ENCODE measurements at regions not wholly inside any gene's neighbourhood (a gene's known extent, or its start where the extent isn't known, plus 50 kb on each side); places are given as distances from the start of the nearest gene placed in this dataset.

GRCh38 chr22:23410411-23410810 is 169.7 kb downstream of the IGLL1 start:
- H3K9me3 ChIP-seq (ENCODE audit: insufficient read depth, low read depth, low read length), result no peaks in the 10 kb centered on the region
- H3K4me1 ChIP-seq (ENCODE audit: insufficient read depth, low read length), result no peaks in the 10 kb centered on the region
- no peak overlapping the region for H3K9ac ChIP-seq (ENCODE audit: low read depth, low read length)
- no peaks in the 10 kb centered on the region for H3K27me3 ChIP-seq (ENCODE audit: insufficient read depth, low read length)
- H3K36me3 ChIP-seq (ENCODE audit: insufficient read depth, low read depth, low read length), result no peaks in the 10 kb centered on the region
- no peak overlapping the region for H3K27ac ChIP-seq (ENCODE audit: low read length)
- no peak overlapping the region for H3K4me3 ChIP-seq (ENCODE audit: low read length)

- H3K27me3 ChIP-seq (ENCODE audit: insufficient read depth, low read length), result no peaks in the 10 kb centered on the region
- no peaks in the 10 kb centered on the region for H3K9me3 ChIP-seq (ENCODE audit: insufficient read depth, low read depth, low read length)
- no peak overlapping the region for H3K4me3 ChIP-seq (ENCODE audit: low read length)
- H3K9ac ChIP-seq (ENCODE audit: low read depth, low read length), result no peak overlapping the region
- no peaks in the 10 kb centered on the region for H3K4me1 ChIP-seq (ENCODE audit: insufficient read depth, low read length)
- no peak overlapping the region for H3K27ac ChIP-seq (ENCODE audit: low read length)
- no peaks in the 10 kb centered on the region for H3K36me3 ChIP-seq (ENCODE audit: insufficient read depth, low read depth, low read length)
Observed at GRCh38 chr22:23409976-23410375, 170.1 kb downstream of the IGLL1 start.

DNA sequence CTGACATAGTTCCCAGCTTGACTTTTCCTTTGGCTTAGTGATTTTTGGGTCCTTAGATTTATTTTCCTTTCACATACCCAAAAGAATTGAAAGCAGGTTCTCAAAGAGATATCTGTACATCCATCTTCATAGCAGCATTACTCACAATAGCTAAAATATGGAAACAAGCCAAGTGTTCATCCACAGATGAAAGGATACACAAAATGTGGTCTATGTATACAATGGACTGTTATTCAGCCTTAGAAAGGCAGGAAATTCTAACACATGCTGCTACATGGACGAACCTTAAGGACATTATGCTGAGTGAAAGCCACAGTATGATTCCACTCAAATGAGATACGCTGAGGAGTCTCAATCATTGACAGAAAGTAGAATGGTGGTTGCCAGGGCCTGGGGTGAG is 171.8 kb downstream of the IGLL1 start:
- Histone ChIP-seq H3K27ac (ENCODE audit: low read length) (no peak overlapping the region), H3K4me3 (ENCODE audit: low read length) (no peak overlapping the region), H3K9ac (ENCODE audit: low read depth, low read length) (no peak overlapping the region), H3K27me3 (ENCODE audit: insufficient read depth, low read length) (no peaks in the 10 kb centered on the region), H3K4me1 (ENCODE audit: insufficient read depth, low read length) (no peaks in the 10 kb centered on the region), H3K9me3 (ENCODE audit: insufficient read depth, low read depth, low read length) (no peaks in the 10 kb centered on the region), H3K36me3 (ENCODE audit: insufficient read depth, low read depth, low read length) (no peaks in the 10 kb centered on the region)

DNA sequence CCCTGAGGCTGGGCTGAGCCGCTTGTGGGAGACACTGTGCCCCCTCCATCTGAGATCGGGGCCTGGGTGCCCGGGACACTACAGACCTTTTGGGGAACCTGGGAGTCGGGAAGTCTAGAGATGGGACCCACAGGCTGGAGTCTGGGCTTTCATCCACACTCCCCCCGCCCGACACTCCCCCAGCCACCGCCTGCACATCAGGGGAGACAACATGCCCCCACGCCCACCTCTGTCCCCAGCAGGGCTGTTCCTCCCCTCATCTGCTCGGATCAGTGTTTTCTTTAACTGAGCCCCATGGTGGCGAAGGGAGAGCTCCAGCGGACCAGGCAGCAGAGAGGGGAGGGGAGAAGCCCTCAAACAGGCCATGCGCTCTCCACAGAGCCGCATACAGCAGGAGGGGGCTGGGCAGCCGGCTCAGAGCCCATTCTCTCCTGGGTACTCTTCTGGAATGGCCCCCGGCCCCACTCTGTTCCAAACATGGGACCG is 174.7 kb downstream of the IGLL1 start:
- Histone ChIP-seq H3K27ac (ENCODE audit: low read length) (no peak overlapping the region), H3K4me1 (ENCODE audit: insufficient read depth, low read length) (no peaks in the 10 kb centered on the region), H3K4me3 (ENCODE audit: low read length) (no peak overlapping the region), H3K36me3 (ENCODE audit: insufficient read depth, low read depth, low read length) (no peaks in the 10 kb centered on the region), H3K9ac (ENCODE audit: low read depth, low read length) (no peak overlapping the region), H3K27me3 (ENCODE audit: insufficient read depth, low read length) (no peaks in the 10 kb centered on the region), H3K9me3 (ENCODE audit: insufficient read depth, low read depth, low read length) (no peaks in the 10 kb centered on the region)

GRCh38 chr22:23404689-23405365 is 175.3 kb downstream of the IGLL1 start:
- Histone ChIP-seq H3K9me3 (ENCODE audit: insufficient read depth, low read depth, low read length) (no peaks in the 10 kb centered on the region), H3K36me3 (ENCODE audit: insufficient read depth, low read depth, low read length) (no peaks in the 10 kb centered on the region), H3K27me3 (ENCODE audit: insufficient read depth, low read length) (no peaks in the 10 kb centered on the region), H3K9ac (ENCODE audit: low read depth, low read length) (no peak overlapping the region), H3K4me3 (ENCODE audit: low read length) (no peak overlapping the region), H3K27ac (ENCODE audit: low read length) (no peak overlapping the region), H3K4me1 (ENCODE audit: insufficient read depth, low read length) (no peaks in the 10 kb centered on the region)

- Histone ChIP-seq H3K4me1 (ENCODE audit: insufficient read depth, low read length) (no peaks in the 10 kb centered on the region), H3K27me3 (ENCODE audit: insufficient read depth, low read length) (no peaks in the 10 kb centered on the region), H3K9me3 (ENCODE audit: insufficient read depth, low read depth, low read length) (no peaks in the 10 kb centered on the region), H3K9ac (ENCODE audit: low read depth, low read length) (no peak overlapping the region), H3K27ac (ENCODE audit: low read length) (no peak overlapping the region), H3K36me3 (ENCODE audit: insufficient read depth, low read depth, low read length) (no peaks in the 10 kb centered on the region), H3K4me3 (ENCODE audit: low read length) (no peak overlapping the region)
Observed at GRCh38 chr22:23403720-23404688, 176.1 kb downstream of the IGLL1 start.

- Histone ChIP-seq H3K27ac (ENCODE audit: low read length) (no peak overlapping the region), H3K4me1 (ENCODE audit: insufficient read depth, low read length) (no peaks in the 10 kb centered on the region)
Observed at GRCh38 chr22:23403152-23403719, 176.9 kb downstream of the IGLL1 start.

DNA sequence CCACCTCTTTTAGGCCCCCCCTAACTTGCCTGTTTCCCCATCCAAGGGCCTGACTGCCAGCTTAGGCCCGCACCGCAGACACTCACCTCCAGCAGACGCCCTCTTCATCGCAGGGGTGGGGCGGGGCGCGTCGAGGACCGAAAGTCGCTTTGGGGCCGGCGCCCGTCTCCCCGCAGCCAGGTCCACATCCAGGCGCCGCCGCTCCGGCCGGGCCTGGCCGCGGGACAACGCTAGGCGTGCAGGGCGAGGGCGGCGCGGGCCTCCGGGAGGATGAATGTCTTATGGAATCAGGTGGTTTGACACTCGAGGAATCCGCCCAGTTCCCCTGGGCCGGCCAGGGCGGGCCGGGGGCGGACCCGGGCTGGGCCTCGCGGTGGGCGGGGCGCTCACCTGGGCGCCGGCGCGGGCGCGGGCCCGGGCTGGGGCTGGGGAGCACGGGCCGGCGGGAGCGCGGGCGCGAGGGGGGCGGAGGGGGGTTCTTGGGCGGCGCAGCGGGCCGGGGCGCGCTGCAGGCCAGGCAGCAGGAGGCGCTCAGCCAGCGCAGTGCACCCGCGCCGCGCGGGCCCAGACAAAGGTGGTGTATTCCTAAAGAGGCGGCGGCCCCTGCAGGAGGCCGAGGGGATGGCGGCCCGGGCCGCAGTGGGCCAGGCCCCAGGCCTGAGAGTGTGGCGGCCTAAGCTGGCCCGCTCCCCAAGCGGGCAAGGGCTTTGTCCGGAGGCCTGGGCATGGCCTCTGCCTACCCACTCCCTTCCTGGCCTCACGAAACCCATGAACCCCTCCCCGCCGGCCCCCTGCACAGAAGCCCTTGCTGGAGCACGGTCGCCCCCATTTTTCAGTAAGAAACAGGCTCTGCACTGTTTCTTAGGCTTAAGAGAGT is 177.6 kb downstream of the IGLL1 start:
- H3K4me1 ChIP-seq (ENCODE audit: insufficient read depth, low read length), result no peaks in the 10 kb centered on the region
- peak overlapping the region; percentile 60; the same call in 1 of the 2 replicates for H3K4me3 ChIP-seq (ENCODE audit: low read length)
- no peak overlapping the region for H3K27ac ChIP-seq (ENCODE audit: low read length)
- no peaks in the 10 kb centered on the region for H3K9me3 ChIP-seq (ENCODE audit: insufficient read depth, low read depth, low read length)
- peak overlapping the region; percentile 71; the same call in 1 of the 2 replicates for H3K9ac ChIP-seq (ENCODE audit: low read depth, low read length)
- no peaks in the 10 kb centered on the region for H3K27me3 ChIP-seq (ENCODE audit: insufficient read depth, low read length)
- H3K36me3 ChIP-seq (ENCODE audit: insufficient read depth, low read depth, low read length), result no peaks in the 10 kb centered on the region

More at GRCh38 chr22:23403152-23403719, 176.9 kb downstream of the IGLL1 start:
- Histone ChIP-seq H3K9ac (ENCODE audit: low read depth, low read length) (peak overlapping the region; percentile 71; the same call in 1 of the 2 replicates), H3K27me3 (ENCODE audit: insufficient read depth, low read length) (no peaks in the 10 kb centered on the region), H3K4me3 (ENCODE audit: low read length) (peak overlapping the region; percentile 58; the same call in 1 of the 2 replicates), H3K36me3 (ENCODE audit: insufficient read depth, low read depth, low read length) (no peaks in the 10 kb centered on the region), H3K9me3 (ENCODE audit: insufficient read depth, low read depth, low read length) (no peaks in the 10 kb centered on the region)

GRCh38 chr22:23401910-23402274 is 178.2 kb downstream of the IGLL1 start:
- H3K9ac ChIP-seq (ENCODE audit: low read depth, low read length), result no peak overlapping the region
- H3K27ac ChIP-seq (ENCODE audit: low read length), result no peak overlapping the region
- no peaks in the 10 kb centered on the region for H3K4me1 ChIP-seq (ENCODE audit: insufficient read depth, low read length)
- peak overlapping the region; percentile 60; the same call in 1 of the 2 replicates for H3K4me3 ChIP-seq (ENCODE audit: low read length)
- no peaks in the 10 kb centered on the region for H3K9me3 ChIP-seq (ENCODE audit: insufficient read depth, low read depth, low read length)
- H3K27me3 ChIP-seq (ENCODE audit: insufficient read depth, low read length), result no peaks in the 10 kb centered on the region
- no peaks in the 10 kb centered on the region for H3K36me3 ChIP-seq (ENCODE audit: insufficient read depth, low read depth, low read length)

GRCh38 chr22:23401111-23401909 is 178.8 kb downstream of the IGLL1 start:
- H3K9me3 ChIP-seq (ENCODE audit: insufficient read depth, low read depth, low read length), result no peaks in the 10 kb centered on the region
- H3K27ac ChIP-seq (ENCODE audit: low read length), result no peak overlapping the region
- H3K4me3 ChIP-seq (ENCODE audit: low read length), result peak overlapping the region; percentile 60; the same call in 1 of the 2 replicates
- H3K9ac ChIP-seq (ENCODE audit: low read depth, low read length), result no peak overlapping the region
- no peaks in the 10 kb centered on the region for H3K4me1 ChIP-seq (ENCODE audit: insufficient read depth, low read length)
- no peaks in the 10 kb centered on the region for H3K27me3 ChIP-seq (ENCODE audit: insufficient read depth, low read length)
- H3K36me3 ChIP-seq (ENCODE audit: insufficient read depth, low read depth, low read length), result no peaks in the 10 kb centered on the region

Measured in iPS-20b (cell line).